GM12878 (cell line): ENCODE measurements at regions not wholly inside any gene's neighbourhood (a gene's known extent, or its start where the extent isn't known, plus 50 kb on each side); places are given as distances from the start of the nearest gene placed in this dataset.

Source experiments
- ATAC-seq: fragments of 200-7000 bp; cut with Tn5 transposase; 3 replicates; pipeline ENCODE4 v1.9.1; 2020; ENCODE audit warnings: mild to moderate bottlenecking, moderate library complexity
- BruUV-seq: library from RNA; stranded (reverse); fragments of 400-500 nt; replicated peaks from 2 replicates; lab custom pipeline; 2021; lab: Mats Ljungman, UMichigan
- CTCF ChIA-PET: fragments of 300-600 bp; sonication (Branson Sonifier 250); formaldehyde crosslinking; extraction: SDS; loops from one replicate; lab custom pipeline; 2021; ENCODE audit warnings: inconsistent platforms; lab: Yijun Ruan, JAX
- POLR2A ChIA-PET: fragments of 350-600 bp; formaldehyde crosslinking; extraction: SDS; loops from one replicate; lab custom pipeline; 2021; ENCODE audit warnings: inconsistent platforms; lab: Charles Lee
- RAD21 ChIA-PET: fragments of 300-600 bp; sonication (Branson Sonifier 250); formaldehyde crosslinking; loops from one replicate; lab custom pipeline; 2023; ENCODE audit warnings: antibody characterized with exemption; ENCODE audit not compliant: unreplicated experiment; lab: Charles Lee
- SMC1A ChIA-PET: fragments of 300-600 bp; sonication (Branson Sonifier 250); formaldehyde crosslinking; loops from one replicate; lab custom pipeline; 2023; ENCODE audit not compliant: unreplicated experiment, uncharacterized antibody; lab: Charles Lee
- DNase-seq: peaks from one replicate; pipeline ENCODE4 v3.0.0-alpha.2; 2011; ENCODE audit warnings: low read depth, low spot score
- FAIRE-seq: peaks from 3 replicates; lab custom pipeline; 2011; peaks lifted over from hg19 to GRCh38; lab: Jason Lieb, UNC
- H2AFZ ChIP-seq: 2 replicates; pipeline ENCODE4 v1.6.0; 2011; ENCODE audit warnings: low read depth, low read length, control low read depth; ENCODE audit not compliant: control insufficient read depth
- H3K27ac ChIP-seq: 2 replicates; pipeline ENCODE4 v1.5.1; 2011; ENCODE audit warnings: control low read depth; ENCODE audit not compliant: control insufficient read depth, insufficient read depth
- H3K27me3 ChIP-seq, 2 experiments: replicated peaks in 1 of 2; 2 replicates each; pipeline versions ENCODE4 v1.6.0 to v1.6.1; 2011; ENCODE audit warnings: low read length in 1 of 2; ENCODE audit not compliant: control insufficient read depth in 2 of 2, insufficient read depth in 2 of 2
- H3K36me3 ChIP-seq, 2 experiments: 2 replicates each; pipeline ENCODE4 v1.5.1; 2011; ENCODE audit warnings: low read length in 1 of 2; ENCODE audit not compliant: control insufficient read depth in 2 of 2, insufficient read depth in 2 of 2
- H3K4me1 ChIP-seq: 2 replicates; pipeline ENCODE4 v1.6.1; 2011; ENCODE audit warnings: mild to moderate bottlenecking, low read length, moderate library complexity, mixed read lengths; ENCODE audit not compliant: control insufficient read depth, insufficient read depth
- H3K4me2 ChIP-seq: 2 replicates; pipeline ENCODE4 v1.6.0; 2011; ENCODE audit warnings: control low read depth; ENCODE audit not compliant: control insufficient read depth, insufficient read depth
- H3K4me3 ChIP-seq: fragments of 200-600 bp; sonication (generic); 2 replicates; pipeline ENCODE4 v1.5.1; 2016
- H3K79me2 ChIP-seq: 2 replicates; pipeline ENCODE4 v1.6.0; 2011; ENCODE audit warnings: low read length; ENCODE audit not compliant: control insufficient read depth, insufficient read depth
- H3K9ac ChIP-seq: 2 replicates; pipeline ENCODE4 v1.8.0; 2011; ENCODE audit warnings: low read length, control low read depth, mixed read lengths; ENCODE audit not compliant: control insufficient read depth, insufficient read depth
- H3K9me3 ChIP-seq: replicated peaks from 3 replicates; pipeline ENCODE4 v1.5.1; 2011; ENCODE audit warnings: mild to moderate bottlenecking, low read length; ENCODE audit not compliant: control insufficient read depth, insufficient read depth
- H4K20me1 ChIP-seq: 2 replicates; pipeline ENCODE4 v1.6.0; 2011; ENCODE audit not compliant: control insufficient read depth, insufficient read depth
- ATF7 ChIP-seq: fragments of 450-650 bp; IDR thresholded peaks from 2 replicates; pipeline ENCODE4 v1.6.1; 2016; ENCODE audit warnings: low read depth, mild to moderate bottlenecking
- BRCA1 ChIP-seq: IDR thresholded peaks from 2 replicates; pipeline ENCODE4 v1.6.1; 2011; ENCODE audit warnings: low read depth, low read length, improper control_type of control experiment
- CEBPB ChIP-seq, 2 experiments: fragments of 150-350 bp in 1 of 2; IDR thresholded peaks; 2 replicates each; pipeline ENCODE4 v1.6.1; 2012 to 2014; ENCODE audit warnings: low read depth in 2 of 2, low read length in 2 of 2, borderline replicate concordance in 1 of 2, inconsistent platforms in 1 of 2
- CHD2 ChIP-seq: IDR thresholded peaks from 2 replicates; pipeline ENCODE4 v1.6.1; 2011; ENCODE audit warnings: low read depth, low read length, improper control_type of control experiment, borderline replicate concordance
- CHD4 ChIP-seq: fragments of 200-600 bp; sonication (generic); IDR thresholded peaks from 2 replicates; pipeline ENCODE4 v1.6.1; 2016; ENCODE audit warnings: mild to moderate bottlenecking
- RUNX3 ChIP-seq: IDR thresholded peaks from 2 replicates; pipeline ENCODE4 v1.6.1; 2012; ENCODE audit warnings: low read length, inconsistent platforms
- TAF1 ChIP-seq: IDR thresholded peaks from 2 replicates; pipeline ENCODE4 v1.6.1; 2011; ENCODE audit warnings: mild to moderate bottlenecking, low read depth, low read length, borderline replicate concordance
- TBL1XR1 ChIP-seq: IDR thresholded peaks from 2 replicates; pipeline ENCODE4 v1.6.1; 2012; ENCODE audit warnings: low read depth, low read length, improper control_type of control experiment
- YBX1 ChIP-seq: fragments of 450-650 bp; IDR thresholded peaks from 2 replicates; pipeline ENCODE4 v1.6.1; 2016; ENCODE audit warnings: antibody characterized with exemption
- ZNF24 ChIP-seq: fragments of 450-650 bp; IDR thresholded peaks from 2 replicates; pipeline ENCODE4 v1.6.1; 2017; ENCODE audit warnings: antibody characterized with exemption, mild to moderate bottlenecking
- WGBS: methylation state at CpG from one replicate; pipeline ENCODE4 v1.1.6; 2016; ENCODE audit warnings: low lambda C conversion rate; ENCODE audit not compliant: insufficient replicate concordance, insufficient coverage; ENCODE audit errors: missing lambda C conversion rate; 5-methylcytosine and 5-hydroxymethylcytosine counted together
- in situ Hi-C: fragments of 300-500 bp; cut with MboI; formaldehyde crosslinking; loops from 9 replicates; pipeline ENCODE4 v1.14.3; 2018; ENCODE audit warnings: mixed read lengths
- intact Hi-C: fragments of 100-400 bp; cut with micrococcal nuclease; formaldehyde crosslinking; loops from one replicate; pipeline ENCODE4 v1.14.2; 2022; ENCODE audit not compliant: unreplicated experiment
- TF ChIP-seq, protein P1 (sequence below): fragments of 450-650 bp; IDR thresholded peaks from 2 replicates; pipeline ENCODE4 v1.6.1; 2014; ENCODE audit warnings: mild to moderate bottlenecking

DNA sequence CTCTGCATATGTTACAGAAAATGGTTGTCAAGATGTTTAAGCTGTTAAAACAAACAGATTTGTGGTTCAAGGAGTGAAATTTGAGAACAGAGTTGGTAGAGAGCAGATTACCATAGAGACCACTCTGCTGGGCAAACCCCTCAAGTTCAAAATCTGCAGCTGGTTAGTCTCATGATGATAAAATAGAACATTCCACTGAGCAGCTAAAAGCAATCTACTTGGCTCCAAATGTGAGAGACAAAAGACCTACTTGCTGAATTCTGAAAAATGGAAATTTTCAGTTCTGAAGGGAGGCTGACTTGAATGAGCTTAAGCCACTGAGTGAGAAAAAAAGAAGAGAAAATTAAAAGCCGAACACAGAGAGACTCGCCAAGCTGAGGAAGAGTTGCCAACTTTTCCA lies 519.3 kb downstream of the NOVA1 start:
- Histone ChIP-seq H3K36me3 (no peaks in the 10 kb centered on the region), H3K27ac (no peak overlapping the region), H3K4me2 (no peak overlapping the region), H3K9ac (no peak overlapping the region), H4K20me1 (no peaks in the 10 kb centered on the region), H3K4me3 (no peak overlapping the region), H3K27me3 (no peaks in the 10 kb centered on the region), H2AFZ (no peak overlapping the region), H3K9me3 (no peaks in the 10 kb centered on the region), H3K4me1 (no peaks in the 10 kb centered on the region), H3K79me2 (no peaks in the 10 kb centered on the region)
- SMC1A ChIA-PET = no interaction called here
- FAIRE-seq (no peak), DNase-seq (no peak), ATAC-seq (no peak)
- RAD21 ChIA-PET = no interaction called here
- POLR2A ChIA-PET = no interaction called here
- BruUV-seq = no TSS peak
- TF ChIP-seq BRCA1 (no peak), ATF7 (no peak), YBX1 (no peak), CEBPB (IDR thresholded peaks at IDR 0.05; ENCODE audit: borderline replicate concordance in 1 of 2, low read depth in 2 of 2, low read length in 2 of 2) (no peak), TBL1XR1 (no peak), RUNX3 (no peak), TAF1 (no peak), ZNF24 (no peak), CHD4 (no peak), CHD2 (no peak)
- TF ChIP-seq, protein P1, sequence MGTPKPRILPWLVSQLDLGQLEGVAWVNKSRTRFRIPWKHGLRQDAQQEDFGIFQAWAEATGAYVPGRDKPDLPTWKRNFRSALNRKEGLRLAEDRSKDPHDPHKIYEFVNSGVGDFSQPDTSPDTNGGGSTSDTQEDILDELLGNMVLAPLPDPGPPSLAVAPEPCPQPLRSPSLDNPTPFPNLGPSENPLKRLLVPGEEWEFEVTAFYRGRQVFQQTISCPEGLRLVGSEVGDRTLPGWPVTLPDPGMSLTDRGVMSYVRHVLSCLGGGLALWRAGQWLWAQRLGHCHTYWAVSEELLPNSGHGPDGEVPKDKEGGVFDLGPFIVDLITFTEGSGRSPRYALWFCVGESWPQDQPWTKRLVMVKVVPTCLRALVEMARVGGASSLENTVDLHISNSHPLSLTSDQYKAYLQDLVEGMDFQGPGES = no peak
- intact Hi-C loops (no loop called here), in situ Hi-C loops (no loop called here)
- CTCF ChIA-PET = no interaction called here
- WGBS = 0% methylated on average over 2 of the region's 2 CpGs
